ENCODE measurements at regions not wholly inside any gene's neighbourhood (a gene's known extent, or its start where the extent isn't known, plus 50 kb on each side); places are given as distances from the start of the nearest gene placed in this dataset.
"Not testable (repeated sequence)": the region's sequence is repeated elsewhere in the genome, so short reads cannot be mapped to it uniquely, and the experiment has no call there.

GRCh38 chr4:60487118-60487761 is 712.9 kb upstream of the ADGRL3 start:
- TF ChIP-seq POLR2A, CTCF (IDR thresholded peaks at IDR 0.05): not testable (repeated sequence)

All from sigmoid colon (tissue), 3 donors.